ENCODE measurements at regions not wholly inside any gene's neighbourhood (a gene's known extent, or its start where the extent isn't known, plus 50 kb on each side); places are given as distances from the start of the nearest gene placed in this dataset.
"Not testable (repeated sequence)": the region's sequence is repeated elsewhere in the genome, so short reads cannot be mapped to it uniquely, and the experiment has no call there.

GRCh38 chr1:212155219-212155618 is 119.7 kb downstream of the DTL start:
- no peak for DNase-seq

- no peak for DNase-seq
These were observed 121.7 kb downstream of the DTL start for GRCh38 chr1:212157252-212157651.

- DNase-seq = peak in 4 of 6 experiments; percentile 3 to 40 (median 35)
These were observed 123.6 kb downstream of the DTL start for GRCh38 chr1:212158912-212159796.

GRCh38 chr1:212161231-212161781 is 123.9 kb upstream of the PPP2R5A start:
- DNase-seq = no peak

GRCh38 chr1:212162635-212163034 is 122.6 kb upstream of the PPP2R5A start:
- DNase-seq = peak in 2 of 6 experiments; percentile 16 to 17

DNA sequence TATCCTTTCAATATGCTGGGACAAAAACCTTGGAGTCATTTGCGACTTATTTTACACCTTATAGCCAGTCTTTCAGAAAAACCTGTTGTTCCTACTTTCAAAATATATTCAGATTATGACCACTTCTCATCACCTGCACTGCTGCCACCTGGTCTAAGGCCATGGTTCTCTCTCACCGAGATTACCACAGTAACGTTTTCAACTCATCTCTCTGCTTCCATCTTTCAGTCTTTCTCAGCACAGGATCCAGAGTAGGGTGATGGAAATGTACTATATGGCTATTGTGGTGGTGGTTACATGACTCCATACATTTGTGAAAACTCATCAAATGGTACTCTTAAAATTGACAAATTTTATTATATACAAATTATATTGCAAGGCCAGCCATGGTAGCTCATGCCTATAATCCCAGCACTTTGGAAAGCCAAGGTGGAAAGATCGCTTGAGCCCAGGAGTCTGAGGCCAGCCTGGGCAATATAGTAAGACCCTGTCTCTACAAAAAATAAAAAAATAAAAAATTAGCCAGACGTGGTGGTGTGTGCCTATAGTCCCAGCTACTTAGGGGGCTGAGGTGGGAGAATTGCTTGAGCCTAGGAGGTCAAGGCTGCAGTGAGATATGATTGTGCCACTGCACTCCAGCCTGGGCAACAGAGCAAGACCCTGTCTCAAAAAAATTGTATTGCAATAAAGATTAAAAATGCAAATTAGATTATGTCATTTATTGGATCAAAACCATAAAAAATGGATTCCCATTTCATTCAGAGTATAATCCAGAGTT is 120.9 kb upstream of the PPP2R5A start:
- DNase-seq = no peak

DNA sequence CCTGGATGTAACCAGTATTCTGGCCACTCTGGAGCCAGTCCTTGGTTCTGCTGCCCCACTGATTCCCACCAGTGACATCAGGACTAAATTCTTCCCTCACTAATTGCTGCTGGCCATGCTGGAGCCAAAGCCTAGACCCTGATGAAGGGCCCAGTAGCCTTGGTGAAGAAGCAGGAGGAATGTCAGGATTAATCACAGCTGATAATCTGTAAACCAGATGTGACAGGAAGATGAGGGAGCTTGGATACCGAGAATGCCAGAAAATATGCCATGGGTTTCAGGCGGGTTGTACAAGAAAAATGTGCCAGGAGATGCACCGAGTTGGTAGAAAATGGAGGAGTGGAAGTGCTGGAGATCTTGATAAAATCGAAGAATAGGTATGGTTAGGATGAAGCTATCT is 119.0 kb upstream of the PPP2R5A start:
- DNase-seq = no peak

DNA sequence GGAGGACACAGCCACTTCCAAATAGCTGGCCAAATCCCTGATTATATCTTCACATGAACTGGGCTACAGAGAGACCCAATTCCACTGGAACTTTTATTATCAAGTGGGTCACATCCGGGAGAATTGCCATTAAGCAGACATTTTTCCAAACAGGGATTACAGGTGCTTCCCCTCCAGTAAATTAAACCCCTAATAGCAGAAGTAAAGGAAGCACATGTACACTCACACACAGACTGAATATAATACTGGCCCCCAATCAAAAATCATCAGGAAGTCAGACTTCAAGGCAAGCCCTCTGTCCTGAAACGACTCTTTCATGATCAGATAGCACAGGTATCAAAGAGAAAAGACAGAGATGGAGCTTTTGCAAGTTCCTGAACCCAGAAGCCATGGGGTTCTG is 118.6 kb upstream of the PPP2R5A start:
- peak in 1 of 6 experiments; percentile 1 for DNase-seq

DNA sequence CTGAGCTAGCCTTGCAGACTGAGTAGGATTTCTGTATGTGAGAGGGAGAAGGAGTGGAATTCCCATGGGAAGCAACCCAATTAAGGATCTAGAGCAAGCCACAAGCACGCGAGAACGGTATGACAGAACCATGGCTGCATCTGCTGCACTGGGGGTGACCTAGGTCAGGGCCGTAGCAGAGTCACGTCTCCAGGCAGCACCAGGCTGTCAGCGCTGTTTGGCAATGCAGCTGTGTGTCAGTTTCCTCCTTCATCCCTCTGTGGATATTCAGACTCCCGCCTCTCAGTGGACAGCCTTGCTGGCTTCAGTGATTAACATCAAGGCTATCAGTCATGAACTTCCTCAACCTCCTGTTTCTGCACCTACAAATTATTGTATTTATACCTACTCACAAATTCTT is 118.1 kb upstream of the PPP2R5A start:
- no peak for DNase-seq

- no peak for DNase-seq
These were observed 111.6 kb upstream of the PPP2R5A start for GRCh38 chr1:212173567-212173966.

GRCh38 chr1:212174295-212174694 is 110.9 kb upstream of the PPP2R5A start:
- not testable (repeated sequence) for DNase-seq

DNA sequence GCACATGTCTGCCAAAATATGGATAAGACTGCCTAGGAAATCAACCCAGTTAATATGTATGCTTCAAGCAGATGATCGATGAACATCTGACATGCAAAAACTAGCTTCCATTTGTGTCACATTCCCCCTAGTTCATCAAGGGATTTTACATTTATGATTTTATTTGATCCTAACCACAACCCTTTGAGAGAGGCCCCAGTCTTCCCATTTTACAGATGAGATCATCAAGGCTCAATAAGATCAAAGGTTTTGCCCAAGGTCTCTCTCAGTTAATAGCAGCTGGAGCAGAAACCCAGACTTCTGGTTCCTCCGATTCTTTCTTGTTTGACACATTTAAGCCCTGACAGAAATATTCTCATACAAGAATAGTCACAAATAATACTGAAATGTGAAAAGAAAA is 107.7 kb upstream of the PPP2R5A start:
- DNase-seq = no peak

DNA sequence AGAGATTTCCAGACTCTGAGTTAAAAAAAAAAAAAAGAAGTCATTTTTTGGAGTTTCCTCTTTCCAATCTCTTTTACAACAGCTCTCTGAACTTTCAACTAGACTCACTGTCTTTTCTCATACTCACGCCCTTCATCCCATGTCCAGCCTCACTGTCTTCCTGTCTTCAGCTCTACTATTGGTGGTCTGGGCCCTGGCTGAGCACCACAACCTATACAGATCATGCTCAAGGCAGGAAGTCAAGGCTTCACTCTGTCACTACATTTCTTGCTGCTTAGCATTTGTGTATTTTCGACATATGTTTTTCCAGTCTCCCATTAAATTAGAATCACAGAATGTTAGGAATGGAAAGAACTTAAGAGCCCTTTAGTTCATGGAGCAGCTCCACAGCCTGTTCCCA is 106.4 kb upstream of the PPP2R5A start:
- DNase-seq = no peak

DNA sequence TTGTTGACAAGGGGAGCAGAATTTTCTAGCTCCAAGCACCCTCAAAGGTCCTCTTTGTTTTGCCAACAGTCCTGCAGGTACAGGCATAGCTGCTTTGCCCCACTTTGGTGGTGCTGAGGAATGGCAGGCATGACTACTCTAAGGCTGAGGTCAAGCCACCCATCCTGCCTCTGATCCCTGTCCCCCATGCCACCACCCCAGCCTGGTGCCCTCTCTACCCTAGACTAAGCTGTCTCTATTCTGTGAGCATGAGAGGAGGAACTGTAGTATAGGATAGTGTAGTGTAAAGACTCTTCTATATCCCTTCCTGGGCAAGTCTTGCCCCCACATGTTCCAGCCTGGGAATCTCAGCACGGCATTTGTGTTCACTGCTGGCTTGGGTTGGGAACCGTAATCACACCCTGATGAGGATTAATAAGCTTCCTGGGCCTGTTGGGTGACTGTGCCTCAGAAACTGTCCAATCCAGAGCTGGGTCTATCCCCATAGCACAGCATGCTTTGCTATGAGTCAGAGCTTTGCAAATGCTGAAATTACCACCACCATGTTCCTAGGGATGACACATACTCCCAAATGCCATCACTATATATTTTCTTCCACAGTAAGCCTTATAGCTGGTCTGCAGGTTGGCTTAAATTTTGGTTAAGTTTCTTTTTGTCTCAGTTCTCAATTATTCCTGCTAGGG is 105.7 kb upstream of the PPP2R5A start:
- no peak for DNase-seq

GRCh38 chr1:212181015-212181882 is 104.0 kb upstream of the PPP2R5A start:
- DNase-seq = no peak

GRCh38 chr1:212182171-212182570 is 103.0 kb upstream of the PPP2R5A start:
- no peak for DNase-seq

GRCh38 chr1:212182579-212182978 is 102.6 kb upstream of the PPP2R5A start:
- DNase-seq = no peak

DNA sequence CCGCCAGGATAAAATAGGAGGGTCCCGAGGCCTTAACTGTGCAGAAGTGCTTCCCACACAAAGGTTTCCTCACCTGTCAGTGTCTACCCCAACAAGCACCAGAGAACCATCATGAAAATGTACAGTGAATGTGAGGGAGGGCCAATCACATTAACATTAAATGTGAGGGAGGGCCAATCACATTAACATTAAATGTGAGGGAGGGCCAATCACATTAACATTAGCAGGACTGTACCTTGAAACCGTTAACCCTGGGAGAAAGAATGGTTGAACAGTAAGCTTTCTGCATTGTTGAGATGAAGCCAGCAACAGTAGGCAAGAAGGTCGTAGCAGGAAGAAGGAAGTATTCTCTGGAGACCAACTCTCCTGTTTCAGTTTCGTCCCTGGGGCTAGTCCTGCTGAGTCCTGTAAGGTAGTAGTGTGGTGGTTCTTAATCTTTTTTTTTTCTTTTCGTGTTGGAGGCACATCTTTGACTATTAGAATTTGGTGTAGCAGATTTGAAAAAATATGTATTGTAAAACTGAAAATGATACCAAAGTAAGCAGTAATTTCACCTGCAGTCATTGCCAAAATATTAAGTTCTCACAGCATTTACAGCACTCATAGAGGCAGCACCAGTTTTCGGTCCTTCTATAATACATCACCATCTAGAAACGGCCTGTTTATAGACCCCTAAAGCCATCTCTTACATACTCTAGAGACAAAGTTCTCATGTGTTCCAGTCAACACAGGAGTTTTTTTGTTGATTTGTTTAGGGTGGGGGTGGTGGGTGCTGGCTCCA is 98.6 kb upstream of the PPP2R5A start:
- DNase-seq = peak in 2 of 6 experiments; percentile 7 to 30

DNA sequence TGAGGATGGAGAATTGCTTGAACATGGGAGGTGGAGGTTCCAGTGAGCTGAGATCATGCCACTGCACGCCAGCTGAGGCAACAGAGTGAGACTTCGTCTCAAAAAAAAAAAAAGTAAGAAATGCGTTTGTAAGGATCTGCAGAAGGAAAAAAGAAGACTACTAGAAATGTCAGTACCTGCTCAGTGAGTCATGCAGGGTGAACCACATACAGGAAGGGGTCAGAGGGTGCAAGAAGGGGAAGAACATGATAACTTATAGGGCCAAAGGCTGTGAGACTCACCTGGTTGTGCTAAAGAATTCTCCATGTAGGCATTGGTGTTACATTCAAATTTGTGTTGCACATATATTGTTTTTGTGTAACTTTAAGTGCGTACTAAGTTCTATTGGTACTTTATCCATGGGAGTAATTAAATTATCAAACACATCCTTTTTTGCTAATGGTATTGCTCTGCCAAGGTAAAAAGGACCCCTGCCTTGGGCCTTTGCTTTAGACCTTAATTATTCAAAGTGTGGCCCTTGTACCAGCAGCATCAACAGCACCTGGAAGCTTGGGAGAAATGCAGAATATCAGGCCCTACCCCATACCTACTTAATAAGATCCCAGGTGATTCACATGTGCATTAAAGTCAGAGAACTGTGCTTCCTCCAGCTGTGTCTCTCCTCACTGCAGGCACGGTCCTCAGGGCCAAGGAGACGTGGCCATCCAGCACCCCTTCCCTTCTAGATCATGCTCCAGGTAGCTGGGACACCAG is 96.4 kb upstream of the PPP2R5A start:
- no peak for DNase-seq

DNA sequence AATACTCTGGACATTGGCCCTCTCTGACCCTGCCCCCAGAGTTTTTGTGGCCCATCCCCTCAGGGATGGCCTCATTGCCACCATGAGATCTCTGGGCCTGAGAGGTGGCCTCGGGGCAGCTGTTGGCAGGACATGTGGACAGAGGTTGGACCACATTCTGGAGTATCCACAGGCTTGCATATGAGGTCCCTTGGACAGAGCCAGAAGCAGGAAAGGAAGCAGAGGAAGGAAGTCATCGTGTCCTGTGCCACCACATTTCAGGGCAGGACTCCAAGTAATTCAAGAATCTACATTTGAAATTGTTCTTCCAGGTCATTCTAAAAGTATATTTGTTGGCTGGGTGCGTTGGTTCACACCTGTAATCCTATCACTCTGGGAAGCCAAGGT is 95.9 kb upstream of the PPP2R5A start:
- DNase-seq = no peak

- DNase-seq = no peak
These were observed 95.0 kb upstream of the PPP2R5A start for GRCh38 chr1:212190169-212190568.

All from stimulated activated naive CD4-positive, alpha-beta T cell (primary cell).